PC-9 (cell line): ENCODE measurements at regions not wholly inside any gene's neighbourhood (a gene's known extent, or its start where the extent isn't known, plus 50 kb on each side); places are given as distances from the start of the nearest gene placed in this dataset.

ENCODE experiments used
- EZH2 ChIP-seq: fragments of 200-600 bp; sonication (generic); IDR thresholded peaks from 2 replicates; pipeline ENCODE4 v1.8.0; 2017; ENCODE audit warnings: antibody characterized with exemption, low read depth
- TF ChIP-seq, protein P1 (sequence below): fragments of 200-600 bp; sonication (generic); conservative IDR thresholded peaks from 2 replicates; pipeline ENCODE4 v1.6.1; 2017; ENCODE audit warnings: mixed run types, antibody characterized with exemption, mild to moderate bottlenecking, moderate library complexity

- TF ChIP-seq, protein P1, sequence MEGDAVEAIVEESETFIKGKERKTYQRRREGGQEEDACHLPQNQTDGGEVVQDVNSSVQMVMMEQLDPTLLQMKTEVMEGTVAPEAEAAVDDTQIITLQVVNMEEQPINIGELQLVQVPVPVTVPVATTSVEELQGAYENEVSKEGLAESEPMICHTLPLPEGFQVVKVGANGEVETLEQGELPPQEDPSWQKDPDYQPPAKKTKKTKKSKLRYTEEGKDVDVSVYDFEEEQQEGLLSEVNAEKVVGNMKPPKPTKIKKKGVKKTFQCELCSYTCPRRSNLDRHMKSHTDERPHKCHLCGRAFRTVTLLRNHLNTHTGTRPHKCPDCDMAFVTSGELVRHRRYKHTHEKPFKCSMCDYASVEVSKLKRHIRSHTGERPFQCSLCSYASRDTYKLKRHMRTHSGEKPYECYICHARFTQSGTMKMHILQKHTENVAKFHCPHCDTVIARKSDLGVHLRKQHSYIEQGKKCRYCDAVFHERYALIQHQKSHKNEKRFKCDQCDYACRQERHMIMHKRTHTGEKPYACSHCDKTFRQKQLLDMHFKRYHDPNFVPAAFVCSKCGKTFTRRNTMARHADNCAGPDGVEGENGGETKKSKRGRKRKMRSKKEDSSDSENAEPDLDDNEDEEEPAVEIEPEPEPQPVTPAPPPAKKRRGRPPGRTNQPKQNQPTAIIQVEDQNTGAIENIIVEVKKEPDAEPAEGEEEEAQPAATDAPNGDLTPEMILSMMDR, result no peak
- TF ChIP-seq EZH2, result no peak
Observed at GRCh38 chr2:191601060-191601459, 76.9 kb upstream of the NABP1 start.
